SK-N-SH (cell line): ENCODE measurements at regions not wholly inside any gene's neighbourhood (a gene's known extent, or its start where the extent isn't known, plus 50 kb on each side); places are given as distances from the start of the nearest gene placed in this dataset.

Experiments used
- CTCF ChIA-PET: fragments of 300-600, 350-600 bp; formaldehyde crosslinking; extraction: SDS; loops from one replicate; lab custom pipeline; 2021; lab: Yijun Ruan, JAX
- POLR2A ChIA-PET: fragments of 350-600 bp; sonication (Branson Sonifier 250); formaldehyde crosslinking; extraction: SDS; loops from one replicate; lab custom pipeline; 2020; ENCODE audit warnings: antibody characterized with exemption, inconsistent platforms; lab: Yijun Ruan, JAX
- DNase-seq: peaks from one replicate; pipeline ENCODE4 v3.0.0; 2012
- H2AFZ ChIP-seq: fragments of 200-600 bp; sonication (generic); 2 replicates; pipeline ENCODE4 v1.8.1; 2016; ENCODE audit warnings: antibody characterized with exemption, mild to moderate bottlenecking, low read depth
- H3F3A ChIP-seq: fragments of 200-600 bp; sonication (generic); replicated peaks from 2 replicates; pipeline ENCODE3; 2016; ENCODE audit warnings: antibody characterized with exemption, mild to moderate bottlenecking; ENCODE audit not compliant: insufficient read depth
- H3K27ac ChIP-seq, 2 experiments: fragments of 200-500 bp in 1 of 2; fragments of 200-600 bp in 1 of 2; sonication (Bioruptor generic) in 1 of 2; sonication (generic), shearing (Covaris generic) in 1 of 2; 2 replicates each; pipeline versions ENCODE4 v1.5.1 to v1.6.1; 2014 to 2016; ENCODE audit warnings: low read depth in 2 of 2, inconsistent platforms in 1 of 2, low read length in 1 of 2, mild to moderate bottlenecking in 1 of 2, mixed read lengths in 1 of 2
- H3K27me3 ChIP-seq: fragments of 200-600 bp; sonication (generic), shearing (Covaris generic); 2 replicates; pipeline ENCODE4 v1.6.1; 2016; ENCODE audit warnings: mixed run types; ENCODE audit not compliant: insufficient read depth
- H3K36me3 ChIP-seq, 2 experiments: fragments of 200-500 bp in 1 of 2; fragments of 200-600 bp in 1 of 2; sonication (Bioruptor generic) in 1 of 2; sonication (generic) in 1 of 2; replicated peaks in 1 of 2; 2 replicates each; pipeline versions ENCODE3 to v1.5.1; 2014 to 2016; ENCODE audit warnings: low read length in 1 of 2, mild to moderate bottlenecking in 1 of 2; ENCODE audit not compliant: insufficient read depth in 2 of 2, control insufficient read depth in 1 of 2
- H3K4me1 ChIP-seq, 2 experiments: fragments of 200-500 bp in 1 of 2; fragments of 200-600 bp in 1 of 2; sonication (Bioruptor generic) in 1 of 2; sonication (generic), shearing (Covaris generic) in 1 of 2; 2 replicates each; pipeline versions ENCODE4 v1.5.1 to v1.6.1; 2014 to 2016; ENCODE audit warnings: low read depth in 1 of 2, low read length in 1 of 2, mixed run types in 1 of 2; ENCODE audit not compliant: insufficient read depth in 2 of 2, control insufficient read depth in 1 of 2
- H3K4me2 ChIP-seq: fragments of 200-600 bp; sonication (generic), shearing (Covaris generic); 2 replicates; pipeline ENCODE4 v1.6.1; 2017; ENCODE audit warnings: mixed run types
- H3K4me3 ChIP-seq, 2 experiments: fragments of 200-500 bp in 1 of 2; fragments of 200-600 bp in 1 of 2; sonication (Bioruptor generic) in 1 of 2; sonication (generic), shearing (Covaris generic) in 1 of 2; 2 replicates each; pipeline versions ENCODE4 v1.5.1 to v1.8.1; 2014 to 2016; ENCODE audit warnings: low read depth in 2 of 2, inconsistent platforms in 1 of 2, low read length in 1 of 2, mild to moderate bottlenecking in 1 of 2, mixed read lengths in 1 of 2, moderate library complexity in 1 of 2
- H3K79me2 ChIP-seq: fragments of 200-600 bp; sonication (generic); 2 replicates; pipeline ENCODE4 v1.8.1; 2017; ENCODE audit warnings: mild to moderate bottlenecking; ENCODE audit not compliant: insufficient read depth
- H3K9ac ChIP-seq: fragments of 200-600 bp; sonication (generic); 2 replicates; pipeline ENCODE4 v1.6.1; 2017; ENCODE audit warnings: mixed run types
- H3K9me2 ChIP-seq: fragments of 200-600 bp; sonication (generic); 2 replicates; pipeline ENCODE4 v1.6.1; 2017; ENCODE audit warnings: mixed run types
- H3K9me3 ChIP-seq: fragments of 200-600 bp; sonication (generic); 2 replicates; pipeline ENCODE4 v1.6.1; 2017; ENCODE audit warnings: mixed run types, mild to moderate bottlenecking, moderate library complexity
- H4K20me1 ChIP-seq: fragments of 200-600 bp; sonication (generic); 2 replicates; pipeline ENCODE4 v1.6.1; 2017; ENCODE audit warnings: mild to moderate bottlenecking, mixed run types; ENCODE audit not compliant: insufficient read depth
- CHD2 ChIP-seq: fragments of 150-350 bp; IDR thresholded peaks from 2 replicates; pipeline ENCODE4 v1.6.1; 2018; ENCODE audit warnings: low read length; ENCODE audit not compliant: partially characterized antibody
- CTCF ChIP-seq: fragments of 200-600 bp; sonication (generic); IDR thresholded peaks from 2 replicates; pipeline ENCODE4 v1.6.1; 2017; ENCODE audit warnings: antibody characterized with exemption, mild to moderate bottlenecking, moderate library complexity
- ELF1 ChIP-seq: IDR thresholded peaks from 2 replicates; pipeline ENCODE4 v1.4.0; 2012
- FOSL2 ChIP-seq: IDR thresholded peaks from 2 replicates; pipeline ENCODE4 v1.4.0; 2012; ENCODE audit warnings: low read depth, mild to moderate bottlenecking, moderate library complexity, borderline replicate concordance
- IRF3 ChIP-seq: fragments of 150-350 bp; IDR thresholded peaks from 2 replicates; pipeline ENCODE4 v1.6.1; 2016; ENCODE audit warnings: mild to moderate bottlenecking, low read depth, low read length
- JUND ChIP-seq: IDR thresholded peaks from 2 replicates; pipeline ENCODE4 v1.4.0; 2012
- MXI1 ChIP-seq: IDR thresholded peaks from 2 replicates; pipeline ENCODE4 v1.6.1; 2012; ENCODE audit warnings: mild to moderate bottlenecking, low read depth, low read length, improper control_type of control experiment
- NFIC ChIP-seq: IDR thresholded peaks from 2 replicates; pipeline ENCODE4 v1.4.0; 2012; ENCODE audit warnings: borderline replicate concordance
- RAD21 ChIP-seq: IDR thresholded peaks from 2 replicates; pipeline ENCODE4 v1.6.1; 2012; ENCODE audit warnings: mild to moderate bottlenecking, low read length
- RFX5 ChIP-seq: IDR thresholded peaks from 2 replicates; pipeline ENCODE4 v1.6.1; 2012; ENCODE audit warnings: mild to moderate bottlenecking, improper control_type of control experiment, low read length
- SIN3A ChIP-seq: IDR thresholded peaks from 2 replicates; pipeline ENCODE4 v1.6.1; 2012; ENCODE audit warnings: low read depth, mild to moderate bottlenecking, low read length, moderate library complexity, borderline replicate concordance
- SMC3 ChIP-seq: IDR thresholded peaks from 2 replicates; pipeline ENCODE4 v1.6.1; 2012; ENCODE audit warnings: low read depth, low read length, improper control_type of control experiment
- TEAD4 ChIP-seq: IDR thresholded peaks from 2 replicates; pipeline ENCODE4 v1.4.0; 2012; ENCODE audit warnings: mild to moderate bottlenecking, borderline replicate concordance; ENCODE audit not compliant: insufficient read depth
- USF2 ChIP-seq: fragments of 150-350 bp; IDR thresholded peaks from 2 replicates; pipeline ENCODE4 v1.6.1; 2017; ENCODE audit warnings: antibody characterized with exemption, low read length, low read depth, borderline replicate concordance
- WGBS: methylation state at CpG from one replicate; pipeline ENCODE4 v1.1.6; 2017; ENCODE audit warnings: low lambda C conversion rate; 5-methylcytosine and 5-hydroxymethylcytosine counted together

GRCh38 chr21:23401278-23401677 lies 2206.0 kb downstream of the MRPL39 start:
- Histone ChIP-seq H3K9ac (no peak overlapping the region), H3K9me3 (no peaks in the 10 kb centered on the region), H4K20me1 (no peaks in the 10 kb centered on the region), H3K79me2 (no peaks in the 10 kb centered on the region), H3K9me2 (no peaks in the 10 kb centered on the region; the same call in 1 of the 2 replicates), H3K4me1 (no peaks in the 10 kb centered on the region; a peak in 1 of 4 replicates), H2AFZ (no peak overlapping the region), H3K4me2 (no peak overlapping the region), H3K27me3 (no peaks in the 10 kb centered on the region), H3K27ac (no peak overlapping the region), H3K4me3 (no peak overlapping the region), H3F3A (no peaks in the 10 kb centered on the region), H3K36me3 (no peaks in the 10 kb centered on the region)
- TF ChIP-seq SMC3 (peak; percentile 18; the same call in 1 of the 2 replicates), JUND (no peak), NFIC (no peak), CTCF (peak; percentile 51), FOSL2 (no peak), SIN3A (no peak), RAD21 (peak; percentile 70)
- POLR2A ChIA-PET, result no interaction called here
- CTCF ChIA-PET, result interaction anchor here (0.6 to 1.4 kb wide), 3 partner anchors 10 to 293 kb away, joined by 3 to 7 read pairs (median 3); no protein-coding TSS in a partner anchor
- peak; percentile 8 for DNase-seq
- WGBS, result 78% methylated on average over 2 of the region's 2 CpGs

- Histone ChIP-seq H3K27me3 (no peaks in the 10 kb centered on the region), H3K4me2 (no peak overlapping the region), H3K9me2 (no peaks in the 10 kb centered on the region), H3K4me1 (no peaks in the 10 kb centered on the region; a peak in 1 of 4 replicates), H4K20me1 (no peaks in the 10 kb centered on the region), H3F3A (no peaks in the 10 kb centered on the region), H3K9me3 (no peaks in the 10 kb centered on the region), H3K4me3 (no peak overlapping the region), H3K79me2 (no peaks in the 10 kb centered on the region), H2AFZ (no peak overlapping the region), H3K36me3 (no peaks in the 10 kb centered on the region), H3K27ac (no peak overlapping the region), H3K9ac (no peak overlapping the region)
- CTCF ChIA-PET, result interaction anchor here (0.7 kb wide), 1 partner anchor 77 kb away, joined by 3 read pairs; no protein-coding TSS in a partner anchor
- no peak for DNase-seq
- 55% methylated on average over 1 of the region's 1 CpG for WGBS
- TF ChIP-seq RFX5 (no peak), ELF1 (no peak), FOSL2 (no peak), USF2 (no peak), IRF3 (no peak), MXI1 (no peak), SIN3A (no peak), TEAD4 (no peak), CHD2 (no peak)
- POLR2A ChIA-PET, result no interaction called here
Measured at GRCh38 chr21:23398726-23399125, 2208.6 kb downstream of the MRPL39 start.
